OCI-LY7 (cell line): ENCODE measurements at regions not wholly inside any gene's neighbourhood (a gene's known extent, or its start where the extent isn't known, plus 50 kb on each side); places are given as distances from the start of the nearest gene placed in this dataset.

Experiments used
- BruUV-seq: library from RNA; stranded (reverse); fragments of 400-500 nt; replicated peaks from 2 replicates; lab custom pipeline; 2021; lab: Mats Ljungman, UMichigan
- CTCF ChIA-PET: fragments of 300-600 bp; sonication (Branson Sonifier 250); formaldehyde crosslinking; loops from one replicate; lab custom pipeline; 2022; ENCODE audit warnings: antibody characterized with exemption; ENCODE audit not compliant: unreplicated experiment; lab: Charles Lee
- POLR2A ChIA-PET: fragments of 300-600 bp; sonication (Branson Sonifier 250); formaldehyde crosslinking; loops from one replicate; lab custom pipeline; 2022; ENCODE audit warnings: antibody characterized with exemption; lab: Charles Lee
- DNase-seq: peaks from one replicate; pipeline ENCODE4 v3.0.0-alpha.2; 2015; ENCODE audit warnings: low spot score
- H2AFZ ChIP-seq: fragments of 200-600 bp; sonication (generic), shearing (Covaris generic); 2 replicates; pipeline ENCODE4 v1.6.1; 2014; ENCODE audit warnings: mild to moderate bottlenecking, antibody characterized with exemption, low read length, moderate library complexity
- H3K27ac ChIP-seq: fragments of 200-600 bp; sonication (generic); 2 replicates; pipeline ENCODE4 v1.5.1; 2014; ENCODE audit warnings: mixed run types, low read depth, mild to moderate bottlenecking, moderate library complexity, low read length, inconsistent platforms; ENCODE audit not compliant: poor library complexity, severe bottlenecking
- H3K36me3 ChIP-seq: fragments of 200-600 bp; sonication (generic); 2 replicates; pipeline ENCODE4 v1.6.1; 2014; ENCODE audit warnings: mild to moderate bottlenecking, antibody characterized with exemption, low read length, moderate library complexity, mixed read lengths; ENCODE audit not compliant: insufficient read depth
- H3K4me1 ChIP-seq: fragments of 200-600 bp; sonication (generic); 2 replicates; pipeline ENCODE4 v1.5.1; 2014; ENCODE audit warnings: mild to moderate bottlenecking, low read length; ENCODE audit not compliant: insufficient read depth, poor library complexity, severe bottlenecking
- H3K4me2 ChIP-seq: fragments of 200-600 bp; sonication (generic); 2 replicates; pipeline ENCODE4 v1.6.1; 2014; ENCODE audit warnings: mild to moderate bottlenecking, low read length
- H3K4me3 ChIP-seq: fragments of 200-600 bp; sonication (generic); 2 replicates; pipeline ENCODE4 v1.5.1; 2014; ENCODE audit warnings: mild to moderate bottlenecking, low read depth, low read length; ENCODE audit not compliant: poor library complexity, severe bottlenecking
- H3K79me2 ChIP-seq: fragments of 200-600 bp; sonication (generic); 2 replicates; pipeline ENCODE4 v1.6.1; 2016; ENCODE audit warnings: low read depth, mild to moderate bottlenecking, low read length, moderate library complexity, mixed read lengths; ENCODE audit not compliant: insufficient read depth
- H3K9me2 ChIP-seq: fragments of 200-600 bp; sonication (generic); 2 replicates; pipeline ENCODE4 v1.6.1; 2016; ENCODE audit warnings: mild to moderate bottlenecking, low read length, mixed read lengths; ENCODE audit not compliant: insufficient read depth
- H3K9me3 ChIP-seq: fragments of 200-600 bp; sonication (generic); 2 replicates; pipeline ENCODE4 v1.6.1; 2014; ENCODE audit warnings: mild to moderate bottlenecking, mixed run types, low read length, mixed read lengths
- H4K20me1 ChIP-seq: fragments of 200-600 bp; sonication (generic); 2 replicates; pipeline ENCODE4 v1.6.1; 2014; ENCODE audit warnings: mild to moderate bottlenecking, antibody characterized with exemption, low read length, moderate library complexity, mixed read lengths; ENCODE audit not compliant: insufficient read depth
- CTCF ChIP-seq: fragments of 200-600 bp; sonication (generic); conservative IDR thresholded peaks from 2 replicates; pipeline ENCODE4 v1.5.1; 2014; ENCODE audit warnings: mild to moderate bottlenecking, antibody characterized with exemption, low read length, moderate library complexity, mixed read lengths
- EZH2phosphoT487 ChIP-seq: fragments of 200-600 bp; sonication (generic); IDR thresholded peaks from 2 replicates; pipeline ENCODE4 v1.6.1; 2018; ENCODE audit warnings: low read depth, borderline replicate concordance, mild to moderate bottlenecking, mixed run types, antibody characterized with exemption, low read length, moderate library complexity, mixed read lengths
- intact Hi-C: fragments of 100-400 bp; cut with micrococcal nuclease; formaldehyde crosslinking; loops from one replicate; pipeline ENCODE4 v1.10.0; 2022; ENCODE audit not compliant: unreplicated experiment

- Histone ChIP-seq H3K36me3 (no peaks in the 10 kb centered on the region), H3K27ac (no peak overlapping the region), H3K4me1 (no peaks in the 10 kb centered on the region), H3K79me2 (no peaks in the 10 kb centered on the region), H4K20me1 (no peaks in the 10 kb centered on the region), H3K9me2 (no peaks in the 10 kb centered on the region), H2AFZ (no peak overlapping the region), H3K9me3 (no peaks in the 10 kb centered on the region), H3K4me3 (no peak overlapping the region), H3K4me2 (no peak overlapping the region)
- no peak for DNase-seq
- intact Hi-C loops: loop anchor here (1.0 kb wide), 1 partner anchor 96 kb away; no protein-coding TSS in a partner anchor
- ChIA-PET CTCF (interaction anchor here (1.0 kb wide), 1 partner anchor 98 kb away, joined by 3 read pairs; no protein-coding TSS in a partner anchor), POLR2A (interaction anchor here (0.6 kb wide), 1 partner anchor 137 kb away, joined by 4 read pairs; no protein-coding TSS in a partner anchor)
- BruUV-seq: no TSS peak
- TF ChIP-seq CTCF: no peak
- TF ChIP-seq EZH2phosphoT487: no peak
These were observed 173.9 kb downstream of the HERPUD2 start for GRCh38 chr7:35520810-35521625.

GRCh38 chr7:35519971-35520809 lies 174.7 kb downstream of the HERPUD2 start:
- no peaks in the 10 kb centered on the region for H3K36me3 ChIP-seq
- no peaks in the 10 kb centered on the region for H3K9me2 ChIP-seq
- no peak overlapping the region for H2AFZ ChIP-seq
- intact Hi-C loops: loop anchor here (1.0 kb wide), 1 partner anchor 95 kb away; no protein-coding TSS in a partner anchor
- CTCF ChIA-PET: interaction anchor here (1.0 kb wide), 1 partner anchor 97 kb away, joined by 3 read pairs; no protein-coding TSS in a partner anchor
- H3K4me3 ChIP-seq: no peak overlapping the region
- H3K4me1 ChIP-seq: no peaks in the 10 kb centered on the region
- no peak for TF ChIP-seq EZH2phosphoT487
- TF ChIP-seq CTCF: peak; percentile 97
- POLR2A ChIA-PET: interaction anchor here (0.6 kb wide), 1 partner anchor 136 kb away, joined by 4 read pairs; no protein-coding TSS in a partner anchor
- DNase-seq: peak; percentile 65
- H3K79me2 ChIP-seq: no peaks in the 10 kb centered on the region
- H3K4me2 ChIP-seq: no peak overlapping the region
- no peaks in the 10 kb centered on the region for H4K20me1 ChIP-seq
- H3K9me3 ChIP-seq: no peaks in the 10 kb centered on the region
- no TSS peak for BruUV-seq
- no peak overlapping the region for H3K27ac ChIP-seq
